HG02798 (cell line): ENCODE measurements at regions not wholly inside any gene's neighbourhood (a gene's known extent, or its start where the extent isn't known, plus 50 kb on each side); places are given as distances from the start of the nearest gene placed in this dataset.

Experiments used
- ATAC-seq: cut with Tn5 transposase; IDR thresholded peaks from one replicate; pipeline ENCODE4 v1.9.1; 2021; ENCODE audit warnings: mild to moderate bottlenecking; ENCODE audit not compliant: unreplicated experiment, poor library complexity

DNA sequence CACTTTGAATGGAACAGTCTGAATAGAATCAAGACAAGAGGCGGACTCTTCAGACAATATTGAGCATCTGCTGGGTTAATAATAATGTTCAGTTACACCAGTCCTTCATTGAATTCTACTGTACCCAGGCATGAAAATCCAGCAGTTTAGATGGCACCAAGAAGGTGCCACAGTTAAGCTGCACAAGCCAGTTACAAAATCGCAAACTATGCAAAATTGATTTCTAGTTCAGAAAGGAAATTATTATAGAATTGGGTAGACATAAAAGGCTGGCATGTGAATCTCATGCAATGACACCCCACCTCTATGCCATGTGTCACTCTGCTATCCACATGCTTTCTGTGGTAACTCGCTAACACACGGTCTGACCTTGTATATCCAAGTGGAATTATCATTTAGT, 105.8 kb upstream of the VCX3A start:
- ATAC-seq: no peak

DNA sequence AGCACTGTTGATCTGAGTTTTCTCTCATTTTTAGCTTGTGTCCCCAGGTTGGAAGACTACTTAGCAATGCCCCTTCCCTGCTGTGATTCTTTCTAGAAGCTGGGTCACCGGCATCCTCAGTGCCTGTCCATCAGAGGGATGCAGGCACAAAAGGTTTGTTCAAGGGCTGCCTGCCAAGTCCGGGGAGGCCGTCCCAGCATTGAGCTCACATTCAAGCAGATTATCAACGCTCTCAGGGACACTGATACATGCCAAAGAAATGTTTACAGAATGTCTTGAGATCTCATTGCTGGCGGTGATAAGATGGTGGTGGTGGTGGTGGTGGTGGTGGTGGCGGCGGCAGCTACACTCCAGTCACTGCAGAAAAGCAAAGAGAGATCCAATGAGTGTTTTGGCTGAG, 79.6 kb upstream of the VCX3A start:
- ATAC-seq: no peak

DNA sequence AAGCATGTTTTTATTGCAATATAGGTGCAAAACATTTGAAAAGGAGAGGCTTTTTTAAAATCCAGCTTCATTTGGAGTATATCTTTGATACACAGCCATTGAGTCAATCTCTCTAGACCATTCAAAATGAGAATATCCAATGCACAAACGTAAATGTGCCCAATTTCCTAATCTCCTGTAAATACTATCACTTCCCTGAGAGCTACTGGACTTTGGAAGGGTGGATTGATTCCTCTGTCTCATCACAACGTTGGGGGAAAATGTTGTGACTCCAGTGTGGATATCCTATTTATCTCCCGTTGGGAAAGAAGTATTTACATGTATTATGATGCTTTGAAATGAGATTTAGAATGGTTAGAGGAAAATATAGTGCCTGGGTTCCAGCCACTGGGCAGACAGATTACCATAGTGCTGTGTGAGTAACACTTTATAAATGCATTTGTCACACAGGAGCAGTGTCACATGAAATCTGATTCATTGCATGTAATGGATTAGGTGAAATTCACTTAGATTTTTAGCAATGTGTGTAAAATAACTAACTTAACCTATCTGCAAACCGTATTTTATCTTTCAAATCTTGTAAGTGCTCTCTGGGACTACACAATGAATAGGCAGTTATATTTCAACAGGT, 64.4 kb upstream of the VCX3A start:
- no peak for ATAC-seq
